ENCODE measurements at regions not wholly inside any gene's neighbourhood (a gene's known extent, or its start where the extent isn't known, plus 50 kb on each side); places are given as distances from the start of the nearest gene placed in this dataset.

- H3K4me3 ChIP-seq (ENCODE audit: low read depth, low read length) = no peak overlapping the region
- no peak for TF ChIP-seq CTCF (IDR thresholded peaks at IDR 0.05; ENCODE audit: low read depth, low read length)
These were observed 90.5 kb downstream of the BANF2 start for GRCh38 chr20:17790296-17790695.

GRCh38 chr20:17787816-17788215 lies 88.0 kb downstream of the BANF2 start:
- TF ChIP-seq CTCF (IDR thresholded peaks at IDR 0.05; ENCODE audit: low read depth, low read length) = no peak
- H3K4me3 ChIP-seq (ENCODE audit: low read depth, low read length) = no peak overlapping the region

- H3K4me3 ChIP-seq (ENCODE audit: low read depth, low read length) = no peak overlapping the region
- no peak for TF ChIP-seq CTCF (IDR thresholded peaks at IDR 0.05; ENCODE audit: low read depth, low read length)
These were observed 86.5 kb downstream of the BANF2 start for GRCh38 chr20:17786221-17786718.
